ENCODE measurements at regions not wholly inside any gene's neighbourhood (a gene's known extent, or its start where the extent isn't known, plus 50 kb on each side); places are given as distances from the start of the nearest gene placed in this dataset.

DNA sequence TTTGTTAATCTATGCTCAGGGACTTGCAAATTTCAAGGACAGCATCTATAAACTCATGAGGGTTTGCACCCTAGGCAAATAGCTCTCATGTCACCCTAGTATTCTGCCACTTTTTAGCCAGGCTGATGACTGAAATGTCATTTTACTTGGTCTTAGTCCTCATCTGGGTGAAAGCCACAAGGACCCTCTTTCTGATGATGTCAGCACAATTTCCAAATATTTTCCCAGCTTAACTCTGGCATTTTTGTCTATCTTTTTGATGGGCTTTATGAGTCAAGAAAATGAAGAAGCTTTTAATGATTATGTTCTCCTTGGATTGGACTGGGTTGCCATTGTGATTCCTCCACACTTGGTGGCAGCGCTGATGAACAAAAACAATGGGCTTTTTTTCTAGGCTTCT is 420.1 kb upstream of the BTBD3 start:
- no peak for TF ChIP-seq POLR2A (IDR thresholded peaks at IDR 0.05)
- TF ChIP-seq CTCF (IDR thresholded peaks at IDR 0.05): no peak

All from Peyer's patch (tissue), 4 donors.